H1 (cell line): ENCODE measurements at regions not wholly inside any gene's neighbourhood (a gene's known extent, or its start where the extent isn't known, plus 50 kb on each side); places are given as distances from the start of the nearest gene placed in this dataset.

Experiments used
- CTCF ChIA-PET: fragments of 300-600 bp; sonication (Branson Sonifier 250); formaldehyde crosslinking; loops from one replicate; lab custom pipeline; 2021; ENCODE audit not compliant: partially characterized antibody; lab: Charles Lee
- POLR2A ChIA-PET: fragments of 300-600 bp; sonication (Branson Sonifier 250); formaldehyde crosslinking; loops from one replicate; lab custom pipeline; 2021; ENCODE audit warnings: inconsistent platforms; ENCODE audit not compliant: partially characterized antibody; lab: Charles Lee
- DNase-seq, 2 experiments: peaks; one replicate each; pipeline versions ENCODE4 v3.0.0 to v3.0.0-alpha.2; 2010 to 2022; ENCODE audit warnings: low spot score in 2 of 2, low read depth in 1 of 2, mixed read lengths in 1 of 2
- FAIRE-seq: peaks from 2 replicates; lab custom pipeline; 2011; peaks lifted over from hg19 to GRCh38; lab: Jason Lieb, UNC
- H2AFZ ChIP-seq: 2 replicates; pipeline ENCODE4 v1.8.1; 2012; ENCODE audit warnings: low read length, inconsistent platforms
- H2AK5ac ChIP-seq: 2 replicates; pipeline ENCODE4 v1.6.1; 2013; ENCODE audit warnings: low read depth, low read length
- H2BK120ac ChIP-seq: replicated peaks from 2 replicates; pipeline ENCODE3; 2013; ENCODE audit warnings: low read depth, low read length, inconsistent platforms
- H2BK12ac ChIP-seq: 2 replicates; pipeline ENCODE4 v1.6.1; 2013; ENCODE audit warnings: low read depth, low read length
- H2BK15ac ChIP-seq: 2 replicates; pipeline ENCODE4 v1.6.1; 2013; ENCODE audit warnings: low read length
- H2BK20ac ChIP-seq: 2 replicates; pipeline ENCODE4 v1.6.1; 2013; ENCODE audit warnings: low read length
- H2BK5ac ChIP-seq: 2 replicates; pipeline ENCODE4 v1.6.1; 2013; ENCODE audit warnings: low read depth, low read length
- H3K14ac ChIP-seq: 2 replicates; pipeline ENCODE4 v1.6.1; 2013; ENCODE audit warnings: inconsistent platforms; ENCODE audit not compliant: insufficient read length
- H3K18ac ChIP-seq: 2 replicates; pipeline ENCODE4 v1.6.1; 2013; ENCODE audit warnings: low read length; ENCODE audit errors: extremely low read depth
- H3K23ac ChIP-seq: 2 replicates; pipeline ENCODE4 v1.6.1; 2013; ENCODE audit warnings: inconsistent platforms; ENCODE audit not compliant: insufficient read length
- H3K23me2 ChIP-seq: 2 replicates; pipeline ENCODE4 v1.6.1; 2013; ENCODE audit warnings: low read depth, low read length
- H3K27ac ChIP-seq: 2 replicates; pipeline ENCODE4 v1.6.1; 2011; ENCODE audit warnings: low read depth, low read length, inconsistent platforms
- H3K27me3 ChIP-seq, 4 experiments: replicated peaks in 1 of 4; 1 replicate in 1 of 4; 2 replicates in 3 of 4; pipeline versions ENCODE4 v1.6.1 to v1.8.1; 2011 to 2013; ENCODE audit warnings: low read length in 3 of 4, mild to moderate bottlenecking in 3 of 4, inconsistent platforms in 2 of 4, mixed read lengths in 2 of 4, moderate library complexity in 1 of 4; ENCODE audit not compliant: control insufficient read depth in 3 of 4, insufficient read depth in 3 of 4; ENCODE audit errors: extremely low read depth in 1 of 4
- H3K36me3 ChIP-seq, 4 experiments: 2 replicates each; pipeline versions ENCODE4 v1.6.1 to v1.8.1; 2011 to 2013; ENCODE audit warnings: mild to moderate bottlenecking in 4 of 4, low read length in 3 of 4, moderate library complexity in 2 of 4, control low read depth in 1 of 4, inconsistent platforms in 1 of 4; ENCODE audit not compliant: insufficient read depth in 4 of 4, control insufficient read depth in 2 of 4
- H3K4ac ChIP-seq: replicated peaks from 2 replicates; pipeline ENCODE3; 2013; ENCODE audit warnings: low read length, low read depth, mixed read lengths, inconsistent platforms; ENCODE audit not compliant: insufficient read length
- H3K4me1 ChIP-seq, 4 experiments: replicated peaks in 1 of 4; 1 replicate in 1 of 4; 2 replicates in 3 of 4; pipeline versions ENCODE4 v1.6.1 to v1.8.1; 2011 to 2013; ENCODE audit warnings: low read length in 3 of 4, inconsistent platforms in 2 of 4, mixed read lengths in 1 of 4; ENCODE audit not compliant: insufficient read depth in 4 of 4, control insufficient read depth in 3 of 4
- H3K4me2 ChIP-seq, 2 experiments: 2 replicates each; pipeline versions ENCODE4 v1.6.1 to v1.8.1; 2011 to 2013; ENCODE audit warnings: low read depth in 2 of 2, low read length in 2 of 2, control low read depth in 1 of 2, inconsistent platforms in 1 of 2, mild to moderate bottlenecking in 1 of 2; ENCODE audit not compliant: insufficient read depth in 1 of 2
- H3K4me3 ChIP-seq, 4 experiments: fragments of 200-600, 300-600 bp in 1 of 4; sonication (generic), shearing (Covaris generic), sonication (Bioruptor Twin) in 1 of 4; 2 replicates each; pipeline versions ENCODE4 v1.5.1 to v1.8.1; 2011 to 2016; ENCODE audit warnings: low read length in 4 of 4, low read depth in 3 of 4, control low read depth in 2 of 4, inconsistent platforms in 2 of 4, mild to moderate bottlenecking in 2 of 4, mixed read lengths in 1 of 4, moderate library complexity in 1 of 4; ENCODE audit not compliant: insufficient read depth in 2 of 4; ENCODE audit errors: extremely low read depth in 1 of 4
- H3K56ac ChIP-seq: replicated peaks from 2 replicates; pipeline ENCODE3; 2013; ENCODE audit warnings: low read depth, mild to moderate bottlenecking, mixed read lengths, low read length, inconsistent platforms; ENCODE audit not compliant: insufficient read length
- H3K79me1 ChIP-seq: 2 replicates; pipeline ENCODE4 v1.6.1; 2013; ENCODE audit warnings: low read depth, low read length, control low read depth
- H3K79me2 ChIP-seq, 2 experiments: 2 replicates each; pipeline versions ENCODE4 v1.6.1 to v1.8.1; 2012 to 2013; ENCODE audit warnings: low read length in 2 of 2, mild to moderate bottlenecking in 2 of 2, inconsistent platforms in 1 of 2; ENCODE audit not compliant: insufficient read depth in 2 of 2, control insufficient read depth in 1 of 2
- H3K9ac ChIP-seq, 4 experiments: replicated peaks in 1 of 4; 1 replicate in 1 of 4; 2 replicates in 3 of 4; pipeline versions ENCODE4 v1.6.1 to v1.8.1; 2011 to 2013; ENCODE audit warnings: low read depth in 3 of 4, low read length in 3 of 4, control low read depth in 2 of 4, mild to moderate bottlenecking in 2 of 4, moderate library complexity in 2 of 4, inconsistent platforms in 1 of 4; ENCODE audit errors: extremely low read depth in 1 of 4
- H3K9me3 ChIP-seq, 2 experiments: 2 replicates each; pipeline versions ENCODE4 v1.6.1 to v1.8.1; 2012 to 2013; ENCODE audit warnings: mild to moderate bottlenecking in 2 of 2, moderate library complexity in 2 of 2, control low read depth in 1 of 2, inconsistent platforms in 1 of 2, low read depth in 1 of 2, low read length in 1 of 2, mixed read lengths in 1 of 2; ENCODE audit not compliant: insufficient read depth in 2 of 2
- H4K20me1 ChIP-seq, 2 experiments: replicated peaks in 1 of 2; 2 replicates each; pipeline versions ENCODE3 to v1.8.1; 2011 to 2013; ENCODE audit warnings: inconsistent platforms in 2 of 2, low read length in 2 of 2, mild to moderate bottlenecking in 1 of 2; ENCODE audit not compliant: insufficient read depth in 2 of 2, control insufficient read depth in 1 of 2
- H4K5ac ChIP-seq: 2 replicates; pipeline ENCODE4 v1.6.1; 2013; ENCODE audit warnings: low read length, low read depth, mixed read lengths, inconsistent platforms; ENCODE audit not compliant: insufficient read length
- H4K8ac ChIP-seq: 2 replicates; pipeline ENCODE4 v1.8.0; 2013; ENCODE audit warnings: mild to moderate bottlenecking, moderate library complexity, low read length, inconsistent platforms; ENCODE audit not compliant: insufficient read depth; ENCODE audit errors: extremely low read depth
- H4K91ac ChIP-seq: replicated peaks from 2 replicates; pipeline ENCODE3; 2013; ENCODE audit warnings: low read length, mixed read lengths, inconsistent platforms; ENCODE audit not compliant: insufficient read length
- ASH2L ChIP-seq: fragments of 200-600, 300-600 bp; sonication (generic); IDR thresholded peaks from one replicate; pipeline ENCODE4 v1.7.1; 2017; ENCODE audit warnings: low read length
- BCL11A ChIP-seq, 2 experiments: IDR thresholded peaks; one replicate each; pipeline ENCODE4 v1.6.1; 2011; ENCODE audit warnings: low read depth in 2 of 2, low read length in 2 of 2, mild to moderate bottlenecking in 2 of 2
- CHD1 ChIP-seq: IDR thresholded peaks from 2 replicates; pipeline ENCODE4 v1.6.1; 2012; ENCODE audit warnings: low read depth, low read length, improper control_type of control experiment
- GTF2F1 ChIP-seq: IDR thresholded peaks from 2 replicates; pipeline ENCODE4 v1.6.1; 2012; ENCODE audit warnings: low read depth, low read length, improper control_type of control experiment, borderline replicate concordance
- KDM1A ChIP-seq: fragments of 200-600, 300-600 bp; sonication (generic); IDR thresholded peaks from 2 replicates; pipeline ENCODE4 v1.7.1; 2016; ENCODE audit warnings: mild to moderate bottlenecking, low read length, borderline replicate concordance
- KDM4A ChIP-seq: IDR thresholded peaks from one replicate; pipeline ENCODE4 v1.7.1; 2012; ENCODE audit warnings: low read depth, mild to moderate bottlenecking, moderate library complexity, low read length, inconsistent platforms; ENCODE audit not compliant: severe bottlenecking
- KDM5A ChIP-seq: fragments of 200-600 bp; IDR thresholded peaks from 2 replicates; pipeline ENCODE4 v1.7.1; 2012; ENCODE audit warnings: mild to moderate bottlenecking, low read length, inconsistent platforms, mixed read lengths
- PHF8 ChIP-seq: fragments of 200-600 bp; sonication (generic); conservative IDR thresholded peaks from 2 replicates; pipeline ENCODE4 v1.7.1; 2012; ENCODE audit warnings: low read depth, mild to moderate bottlenecking, inconsistent platforms, low read length, moderate library complexity
- RAD21 ChIP-seq, 2 experiments: IDR thresholded peaks in 1 of 2; conservative IDR thresholded peaks in 1 of 2; 2 replicates each; pipeline ENCODE4 v1.6.1; 2011; ENCODE audit warnings: low read depth in 2 of 2, low read length in 2 of 2, improper control_type of control experiment in 1 of 2, inconsistent platforms in 1 of 2, mild to moderate bottlenecking in 1 of 2, moderate library complexity in 1 of 2
- RBBP5 ChIP-seq: IDR thresholded peaks from 2 replicates; pipeline ENCODE4 v1.7.1; 2012; ENCODE audit warnings: low read depth, mild to moderate bottlenecking, inconsistent platforms, low read length, moderate library complexity, borderline replicate concordance
- RXRA ChIP-seq: IDR thresholded peaks from 2 replicates; pipeline ENCODE4 v1.6.1; 2011; ENCODE audit warnings: low read depth, mild to moderate bottlenecking, low read length, moderate library complexity; ENCODE audit not compliant: insufficient read depth
- SAP30 ChIP-seq: fragments of 300-600 bp; sonication (generic); IDR thresholded peaks from 2 replicates; pipeline ENCODE4 v1.7.1; 2012; ENCODE audit warnings: low read length, moderate library complexity, mild to moderate bottlenecking, inconsistent platforms; ENCODE audit not compliant: insufficient read depth, insufficient replicate concordance
- SP1 ChIP-seq: IDR thresholded peaks from 2 replicates; pipeline ENCODE4 v1.6.1; 2011; ENCODE audit warnings: low read depth, low read length
- TAF1 ChIP-seq: IDR thresholded peaks from 2 replicates; pipeline ENCODE4 v1.6.1; 2011; ENCODE audit warnings: mild to moderate bottlenecking, low read depth, low read length
- TCF12 ChIP-seq: IDR thresholded peaks from 2 replicates; pipeline ENCODE4 v1.6.1; 2011; ENCODE audit warnings: low read depth, mild to moderate bottlenecking, low read length
- WGBS, 2 experiments: shearing (Covaris generic) in 1 of 2; methylation state at CpG; one replicate each; pipeline versions ENCODE4 v1.1.6 to v1.1.7; 2013 to 2015; ENCODE audit warnings: low lambda C conversion rate in 2 of 2, mixed read lengths in 2 of 2, inconsistent platforms in 1 of 2, low coverage in 1 of 2, missing lambda C conversion rate in 1 of 2; ENCODE audit not compliant: insufficient replicate concordance in 2 of 2, insufficient coverage in 1 of 2, insufficient read length in 1 of 2; ENCODE audit errors: extremely low coverage in 1 of 2, missing lambda C conversion rate in 1 of 2; 5-methylcytosine and 5-hydroxymethylcytosine counted together

GRCh38 chr12:97763113-97763512 lies 300.5 kb downstream of the RMST start:
- CTCF ChIA-PET: interaction anchor here (0.7 kb wide), 1 partner anchor 11 kb away, joined by 3 read pairs; no protein-coding TSS in a partner anchor
- H3K79me1 ChIP-seq: no peaks in the 10 kb centered on the region
- no peak for FAIRE-seq
- H3K4ac ChIP-seq: no peak overlapping the region
- no peak overlapping the region for H3K4me3 ChIP-seq
- H2BK15ac ChIP-seq: no peak overlapping the region
- H4K8ac ChIP-seq: no peak overlapping the region
- no peak overlapping the region for H4K91ac ChIP-seq
- no peaks in the 10 kb centered on the region for H4K20me1 ChIP-seq
- POLR2A ChIA-PET: no interaction called here
- H3K4me2 ChIP-seq: no peak overlapping the region
- no peaks in the 10 kb centered on the region for H3K27me3 ChIP-seq
- H3K27ac ChIP-seq: no peak overlapping the region
- no peak overlapping the region for H3K9ac ChIP-seq
- no peak overlapping the region for H3K18ac ChIP-seq
- no peak overlapping the region for H3K56ac ChIP-seq
- H2BK5ac ChIP-seq: no peak overlapping the region
- no peak overlapping the region for H3K14ac ChIP-seq
- peaks cover 0 to 3% of the 10 kb centered on the region in 2 experiments; a peak in 2 of 4 replicates for H3K9me3 ChIP-seq
- H3K36me3 ChIP-seq: no peaks in the 10 kb centered on the region; a peak in 1 of 8 replicates
- H4K5ac ChIP-seq: no peak overlapping the region
- H3K79me2 ChIP-seq: no peaks in the 10 kb centered on the region
- no peaks in the 10 kb centered on the region for H3K4me1 ChIP-seq
- H2AFZ ChIP-seq: no peak overlapping the region
- H2BK120ac ChIP-seq: no peak overlapping the region
- no peak overlapping the region for H2BK12ac ChIP-seq
- H3K23me2 ChIP-seq: no peaks in the 10 kb centered on the region
- H3K23ac ChIP-seq: no peak overlapping the region
- 88% methylated on average over 6 of the region's 6 CpGs; no CpG with 5 or more reads in 1 of the 2 experiments for WGBS, 2 experiments
- DNase-seq: no peak
- H2AK5ac ChIP-seq: no peak overlapping the region
- H2BK20ac ChIP-seq: no peak overlapping the region
- no peak for TF ChIP-seq TCF12
- no peak for TF ChIP-seq GTF2F1
- no peak for TF ChIP-seq KDM1A
- TF ChIP-seq BCL11A (IDR thresholded peaks at IDR 0.05; ENCODE audit: low read depth in 2 of 2, low read length in 2 of 2): no peak
- no peak for TF ChIP-seq RBBP5
- no peak for TF ChIP-seq RXRA
- TF ChIP-seq ASH2L: no peak
- no peak for TF ChIP-seq CHD1
- no peak for TF ChIP-seq SAP30
- TF ChIP-seq RAD21 (IDR thresholded peaks at IDR 0.05 in 1 of 2, conservative IDR thresholded peaks at IDR 0.05 in 1 of 2; ENCODE audit: low read depth in 2 of 2, low read length in 2 of 2): no peak
- TF ChIP-seq KDM4A: no peak
- no peak for TF ChIP-seq KDM5A
- TF ChIP-seq SP1: no peak
- no peak for TF ChIP-seq TAF1
- TF ChIP-seq PHF8: no peak
